ENCODE measurements at regions not wholly inside any gene's neighbourhood (a gene's known extent, or its start where the extent isn't known, plus 50 kb on each side); places are given as distances from the start of the nearest gene placed in this dataset.

DNA sequence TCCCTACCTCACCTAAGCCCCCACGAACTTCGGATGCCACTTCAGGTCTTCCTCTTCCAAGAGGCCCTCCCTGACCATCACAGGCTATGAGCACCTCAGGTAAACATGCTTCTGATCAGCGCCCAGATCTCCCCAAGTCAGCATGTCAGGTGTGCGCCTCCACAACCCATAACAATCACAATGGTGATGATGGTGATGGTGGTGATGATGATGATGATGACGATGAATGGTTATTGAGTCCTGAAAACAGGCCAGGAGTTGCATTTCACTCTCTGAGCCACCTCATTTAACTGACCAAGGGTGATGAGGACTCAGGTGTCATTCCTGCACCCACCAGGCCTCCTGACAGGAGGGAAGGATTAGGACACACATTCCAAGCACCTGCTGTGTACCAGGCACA lies 426.6 kb upstream of the SULF2 start:
- TF ChIP-seq, protein P1, sequence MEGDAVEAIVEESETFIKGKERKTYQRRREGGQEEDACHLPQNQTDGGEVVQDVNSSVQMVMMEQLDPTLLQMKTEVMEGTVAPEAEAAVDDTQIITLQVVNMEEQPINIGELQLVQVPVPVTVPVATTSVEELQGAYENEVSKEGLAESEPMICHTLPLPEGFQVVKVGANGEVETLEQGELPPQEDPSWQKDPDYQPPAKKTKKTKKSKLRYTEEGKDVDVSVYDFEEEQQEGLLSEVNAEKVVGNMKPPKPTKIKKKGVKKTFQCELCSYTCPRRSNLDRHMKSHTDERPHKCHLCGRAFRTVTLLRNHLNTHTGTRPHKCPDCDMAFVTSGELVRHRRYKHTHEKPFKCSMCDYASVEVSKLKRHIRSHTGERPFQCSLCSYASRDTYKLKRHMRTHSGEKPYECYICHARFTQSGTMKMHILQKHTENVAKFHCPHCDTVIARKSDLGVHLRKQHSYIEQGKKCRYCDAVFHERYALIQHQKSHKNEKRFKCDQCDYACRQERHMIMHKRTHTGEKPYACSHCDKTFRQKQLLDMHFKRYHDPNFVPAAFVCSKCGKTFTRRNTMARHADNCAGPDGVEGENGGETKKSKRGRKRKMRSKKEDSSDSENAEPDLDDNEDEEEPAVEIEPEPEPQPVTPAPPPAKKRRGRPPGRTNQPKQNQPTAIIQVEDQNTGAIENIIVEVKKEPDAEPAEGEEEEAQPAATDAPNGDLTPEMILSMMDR (IDR thresholded peaks at IDR 0.05), result no peak
- no peak for TF ChIP-seq POLR2A (IDR thresholded peaks at IDR 0.05)

Measured in esophagus squamous epithelium (tissue), 4 donors.